Mucosa of gallbladder (tissue), 1 donor: ENCODE measurements at regions not wholly inside any gene's neighbourhood (a gene's known extent, or its start where the extent isn't known, plus 50 kb on each side); places are given as distances from the start of the nearest gene placed in this dataset.
"Not testable (repeated sequence)": the region's sequence is repeated elsewhere in the genome, so short reads cannot be mapped to it uniquely, and the experiment has no call there.

ENCODE experiments used
- DNase-seq: peaks from one replicate; pipeline ENCODE4 v3.0.0-alpha.2; 2020; ENCODE audit warnings: low spot score
- donor health status: DM: no; HTN: no; CAD: no.

- DNase-seq: no peak
Observed at GRCh38 chr5:156199045-156199444, 127.9 kb upstream of the SGCD start.

- no peak for DNase-seq
Observed at GRCh38 chr5:156200938-156201787, 125.8 kb upstream of the SGCD start.

GRCh38 chr5:156201788-156202403, 125.1 kb upstream of the SGCD start:
- no peak for DNase-seq

- no peak for DNase-seq
Observed at GRCh38 chr5:156208271-156208670, 118.7 kb upstream of the SGCD start.

GRCh38 chr5:156218367-156219158, 108.4 kb upstream of the SGCD start:
- no peak for DNase-seq

GRCh38 chr5:156219483-156220005, 107.4 kb upstream of the SGCD start:
- DNase-seq: no peak

GRCh38 chr5:156221816-156222215, 105.1 kb upstream of the SGCD start:
- no peak for DNase-seq

GRCh38 chr5:156223547-156223946, 103.4 kb upstream of the SGCD start:
- no peak for DNase-seq

GRCh38 chr5:156226485-156226884, 100.5 kb upstream of the SGCD start:
- not testable (repeated sequence) for DNase-seq

GRCh38 chr5:156230887-156231286, 96.1 kb upstream of the SGCD start:
- DNase-seq: no peak

- DNase-seq: no peak
Observed at GRCh38 chr5:156232251-156232869, 94.6 kb upstream of the SGCD start.

GRCh38 chr5:156237361-156237760, 89.6 kb upstream of the SGCD start:
- DNase-seq: no peak

- DNase-seq: no peak
Observed at GRCh38 chr5:156239800-156240199, 87.2 kb upstream of the SGCD start.

- no peak for DNase-seq
Observed at GRCh38 chr5:156240414-156240813, 86.5 kb upstream of the SGCD start.

GRCh38 chr5:156241266-156241665, 85.7 kb upstream of the SGCD start:
- DNase-seq: no peak

- no peak for DNase-seq
Observed at GRCh38 chr5:156245895-156246294, 81.1 kb upstream of the SGCD start.

GRCh38 chr5:156251076-156251475, 75.9 kb upstream of the SGCD start:
- DNase-seq: no peak

- DNase-seq: no peak
Observed at GRCh38 chr5:156253130-156253529, 73.8 kb upstream of the SGCD start.

GRCh38 chr5:156254196-156254595, 72.8 kb upstream of the SGCD start:
- no peak for DNase-seq

GRCh38 chr5:156256642-156257041, 70.3 kb upstream of the SGCD start:
- DNase-seq: no peak

- no peak for DNase-seq
Observed at GRCh38 chr5:156258934-156259333, 68.0 kb upstream of the SGCD start.

GRCh38 chr5:156259618-156260017, 67.3 kb upstream of the SGCD start:
- DNase-seq: no peak
